NCI-H446 treated with DMSO at 0.1 percent for 48 hours (cell line): ENCODE measurements at regions not wholly inside any gene's neighbourhood (a gene's known extent, or its start where the extent isn't known, plus 50 kb on each side); places are given as distances from the start of the nearest gene placed in this dataset.
"Not testable (repeated sequence)": the region's sequence is repeated elsewhere in the genome, so short reads cannot be mapped to it uniquely, and the experiment has no call there.

Experiments used
- DNase-seq: peaks from one replicate; lab custom pipeline; 2025; lab: John Stamatoyannopoulos, UW

DNA sequence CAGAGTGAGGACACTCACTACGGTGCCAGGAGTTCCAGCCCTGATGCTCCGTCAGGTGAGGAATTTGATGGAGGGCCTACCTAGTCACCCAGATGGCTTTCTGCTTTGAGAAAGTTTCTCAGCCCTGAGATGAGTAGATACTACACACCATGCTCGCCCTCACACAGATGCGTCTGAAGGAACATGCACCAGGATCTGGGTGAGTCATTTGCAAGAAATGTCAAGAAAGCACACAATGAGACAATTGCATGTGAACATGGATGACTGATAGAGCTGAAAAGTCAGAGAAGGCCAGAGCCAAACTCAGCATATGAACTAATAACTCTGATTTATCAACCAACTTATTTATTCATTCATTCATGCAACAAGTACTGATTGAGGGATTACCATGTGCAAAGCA lies 483.9 kb downstream of the OMA1 start:
- no peak for DNase-seq

GRCh38 chr1:58060559-58061170 lies 485.9 kb downstream of the OMA1 start:
- no peak for DNase-seq

DNA sequence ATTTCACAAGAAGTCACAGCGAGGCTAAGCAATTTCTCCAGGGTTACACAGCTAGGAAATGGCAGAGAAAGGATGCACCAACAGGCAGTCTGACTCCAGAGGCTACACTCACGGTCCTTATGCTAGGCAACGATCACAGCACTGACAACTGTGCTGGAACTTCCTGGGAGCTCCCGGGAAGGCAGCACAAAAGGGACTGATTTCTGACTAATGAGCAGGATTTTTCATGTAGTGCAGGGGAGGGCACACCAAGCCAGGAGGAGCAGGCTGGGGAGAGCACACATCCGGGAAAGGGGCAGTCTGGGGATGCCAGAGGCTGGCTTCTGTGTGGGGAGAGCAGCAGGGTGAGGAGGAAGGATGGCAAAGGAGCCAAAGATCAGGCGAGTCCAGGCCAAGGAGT lies 486.7 kb downstream of the OMA1 start:
- DNase-seq = no peak

DNA sequence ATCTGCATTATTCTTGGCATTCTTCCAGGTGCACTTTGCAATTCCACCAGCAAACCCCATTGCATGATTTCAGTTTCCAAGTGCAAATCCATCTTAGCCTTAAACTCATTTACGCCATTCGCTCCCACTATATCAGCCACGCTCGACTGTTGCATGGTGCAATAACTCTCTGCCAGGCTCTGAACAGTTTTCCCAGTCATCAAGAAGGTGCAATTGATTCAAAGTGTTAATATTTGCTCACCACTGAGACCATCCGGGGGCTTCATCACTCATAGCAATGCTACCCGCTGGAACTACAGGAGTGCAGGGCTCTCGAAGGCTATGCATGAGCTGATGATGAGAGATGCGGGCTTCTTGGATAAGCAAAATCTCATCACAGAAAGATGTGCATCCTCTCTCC lies 488.2 kb downstream of the OMA1 start:
- DNase-seq = no peak

DNA sequence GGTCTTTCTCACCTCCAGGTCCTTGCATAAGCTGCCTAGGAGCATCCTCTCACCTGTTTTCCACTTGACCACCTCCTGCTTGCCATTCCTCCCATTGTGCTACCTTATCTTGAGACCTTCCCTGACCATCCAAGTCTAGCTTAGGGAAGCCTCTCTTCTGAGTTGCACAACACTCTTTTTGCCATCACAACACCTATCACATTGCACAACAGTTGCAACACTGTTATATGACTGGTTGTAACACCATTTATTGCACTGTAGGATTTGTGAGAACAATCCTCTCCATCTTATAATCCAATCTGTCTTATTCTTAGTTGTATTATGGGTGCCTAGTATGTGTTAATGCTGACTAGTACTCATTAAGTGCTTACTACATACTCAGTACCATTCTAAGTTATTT lies 488.7 kb downstream of the OMA1 start:
- DNase-seq = no peak

GRCh38 chr1:58051187-58051586 lies 495.3 kb downstream of the OMA1 start:
- DNase-seq = not testable (repeated sequence)

DNA sequence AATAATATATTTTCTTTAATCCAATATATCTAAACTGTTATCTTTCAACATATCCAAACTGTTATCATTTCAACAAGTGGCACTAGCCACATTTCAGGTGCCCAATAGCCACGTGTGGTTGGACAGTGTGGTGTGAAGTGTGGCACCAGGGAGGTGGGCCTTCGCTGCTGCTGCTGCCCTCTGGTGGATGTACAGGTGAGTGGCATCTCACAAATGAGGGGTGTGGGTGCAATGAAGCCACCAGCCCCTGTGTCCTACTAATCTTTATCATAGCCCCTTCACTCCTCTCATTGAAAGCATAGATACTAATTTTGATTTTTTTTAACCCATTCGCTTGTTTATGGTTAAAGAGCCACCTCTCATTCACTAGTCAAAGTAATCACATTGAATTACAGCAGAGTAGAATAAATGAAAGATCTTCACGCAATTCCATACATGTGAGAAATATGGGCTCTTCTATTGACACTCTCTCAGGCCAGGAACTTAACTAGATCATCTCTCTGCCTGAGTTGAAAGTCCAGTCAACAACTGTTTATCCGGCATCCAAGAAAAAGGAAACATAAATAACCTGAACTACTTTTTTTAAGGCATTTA lies 499.2 kb downstream of the OMA1 start:
- DNase-seq = no peak

GRCh38 chr1:58045094-58045705 lies 501.3 kb downstream of the OMA1 start:
- no peak for DNase-seq

GRCh38 chr1:58041621-58042020 lies 504.9 kb downstream of the OMA1 start:
- no peak for DNase-seq

DNA sequence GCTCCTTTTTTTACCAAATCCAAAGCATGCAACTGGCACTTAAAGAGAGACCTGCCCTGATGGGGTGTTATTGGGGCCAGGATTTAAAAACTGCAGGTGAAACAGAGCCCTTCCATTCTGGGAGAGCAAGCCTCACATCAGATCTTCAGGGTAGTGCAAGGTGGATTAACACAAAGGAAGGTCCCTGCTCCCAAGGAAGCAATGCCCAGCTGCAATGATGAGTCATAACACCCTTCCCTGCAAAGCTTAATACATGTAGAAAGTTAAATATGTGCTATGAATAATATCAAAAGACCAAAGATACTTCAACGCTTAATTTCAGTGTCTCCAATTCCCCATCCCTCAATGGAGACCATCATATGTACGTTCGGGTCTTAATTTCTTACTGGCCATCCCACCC lies 508.0 kb downstream of the OMA1 start:
- no peak for DNase-seq

GRCh38 chr1:58035523-58035922 lies 511.0 kb downstream of the OMA1 start:
- DNase-seq = no peak

DNA sequence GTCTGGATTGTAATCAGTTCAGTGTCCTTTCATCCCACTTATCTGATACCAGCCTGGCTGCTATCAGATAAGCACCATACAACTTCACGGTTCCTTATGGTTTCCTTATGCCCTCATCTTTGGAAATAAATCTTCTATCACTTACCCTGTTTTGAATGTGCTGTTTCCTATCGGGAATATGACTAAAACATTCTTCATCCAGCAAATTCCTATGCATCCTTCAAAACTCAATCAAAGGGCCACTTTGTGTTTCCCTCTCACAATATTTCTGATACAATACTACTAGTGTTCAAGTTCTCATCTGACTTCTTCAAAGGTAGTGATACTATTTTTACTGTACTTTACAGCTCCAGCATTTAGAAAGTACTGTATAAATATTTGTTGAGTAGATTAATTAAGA lies 513.2 kb downstream of the OMA1 start:
- no peak for DNase-seq

GRCh38 chr1:58032611-58033073 lies 513.9 kb downstream of the OMA1 start:
- DNase-seq = no peak

GRCh38 chr1:58031416-58031815 lies 515.1 kb downstream of the OMA1 start:
- no peak for DNase-seq

GRCh38 chr1:58030456-58030855 lies 516.1 kb downstream of the OMA1 start:
- DNase-seq = no peak

GRCh38 chr1:58017641-58018040 lies 528.9 kb downstream of the OMA1 start:
- no peak for DNase-seq

DNA sequence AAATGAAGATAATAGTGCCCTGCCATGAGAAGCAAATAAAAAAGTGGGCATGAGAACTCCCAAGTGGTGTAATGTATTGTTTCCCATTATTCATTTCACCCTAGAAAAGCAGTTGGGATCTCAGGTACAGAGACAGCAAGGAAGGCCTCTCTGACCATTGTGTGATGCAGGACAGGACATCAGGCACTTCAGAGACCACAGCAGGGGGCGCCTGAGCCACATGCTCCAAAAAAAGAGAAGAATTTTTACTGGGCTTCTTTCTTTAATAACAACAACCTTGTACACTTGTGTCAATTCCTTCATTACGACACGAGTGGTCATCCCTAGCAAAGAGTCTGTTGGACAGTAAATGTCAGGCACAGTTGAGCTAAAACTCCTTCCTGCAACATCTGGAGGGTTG lies 533.3 kb downstream of the OMA1 start:
- DNase-seq = no peak

- DNase-seq = no peak
Observed at GRCh38 chr1:58011978-58012377, 534.5 kb downstream of the OMA1 start.

GRCh38 chr1:58006421-58007046 lies 540.0 kb downstream of the OMA1 start:
- DNase-seq = no peak

GRCh38 chr1:58005212-58005611 lies 541.3 kb downstream of the OMA1 start:
- no peak for DNase-seq

- DNase-seq = no peak
Observed at GRCh38 chr1:58003988-58004387, 542.5 kb downstream of the OMA1 start.

DNA sequence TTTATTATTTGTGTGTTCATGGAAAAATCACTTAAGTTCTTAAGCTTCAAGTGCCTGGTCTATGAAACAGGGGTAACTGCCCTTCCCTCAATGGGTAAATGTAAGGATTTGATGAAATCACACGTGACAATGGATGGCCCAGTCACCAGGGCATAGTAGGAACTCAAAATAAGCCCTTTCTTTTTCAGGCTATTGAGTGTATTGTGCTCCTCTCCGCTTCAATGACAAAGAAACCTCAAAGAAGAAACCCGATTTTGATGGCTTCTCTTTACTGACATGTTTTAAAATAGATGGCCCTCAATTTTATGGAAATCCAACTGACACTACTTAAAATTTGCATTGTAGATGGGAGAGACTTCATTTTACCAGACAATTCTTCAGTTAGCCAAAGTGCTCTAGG lies 543.5 kb downstream of the OMA1 start:
- no peak for DNase-seq

DNA sequence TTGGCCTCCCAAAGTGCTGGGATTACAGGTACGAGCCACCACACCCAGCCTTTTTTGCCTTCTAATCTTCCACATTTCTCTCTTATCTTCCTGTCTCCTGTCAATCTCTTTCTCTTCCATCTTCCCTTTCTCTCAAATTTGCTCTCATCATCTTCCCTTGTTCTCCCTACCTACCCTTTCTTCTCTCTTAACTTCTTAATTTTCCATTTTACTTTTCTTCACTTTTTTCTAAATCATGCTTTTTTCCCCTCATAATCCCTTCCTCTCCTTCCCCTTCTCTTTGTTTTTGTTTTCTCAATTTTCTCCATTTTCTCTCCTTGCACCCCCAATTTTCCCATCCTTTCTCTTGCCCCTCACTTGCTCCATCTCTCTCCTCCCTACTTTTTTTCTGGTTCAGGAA lies 545.7 kb downstream of the OMA1 start:
- DNase-seq = no peak
